Islet precursor cell (in vitro differentiated cells): ENCODE measurements at regions not wholly inside any gene's neighbourhood (a gene's known extent, or its start where the extent isn't known, plus 50 kb on each side); places are given as distances from the start of the nearest gene placed in this dataset.
"Not testable (repeated sequence)": the region's sequence is repeated elsewhere in the genome, so short reads cannot be mapped to it uniquely, and the experiment has no call there.

Source experiments
- DNase-seq: peaks from one replicate; pipeline ENCODE4 v3.0.0-alpha.2; 2018

DNA sequence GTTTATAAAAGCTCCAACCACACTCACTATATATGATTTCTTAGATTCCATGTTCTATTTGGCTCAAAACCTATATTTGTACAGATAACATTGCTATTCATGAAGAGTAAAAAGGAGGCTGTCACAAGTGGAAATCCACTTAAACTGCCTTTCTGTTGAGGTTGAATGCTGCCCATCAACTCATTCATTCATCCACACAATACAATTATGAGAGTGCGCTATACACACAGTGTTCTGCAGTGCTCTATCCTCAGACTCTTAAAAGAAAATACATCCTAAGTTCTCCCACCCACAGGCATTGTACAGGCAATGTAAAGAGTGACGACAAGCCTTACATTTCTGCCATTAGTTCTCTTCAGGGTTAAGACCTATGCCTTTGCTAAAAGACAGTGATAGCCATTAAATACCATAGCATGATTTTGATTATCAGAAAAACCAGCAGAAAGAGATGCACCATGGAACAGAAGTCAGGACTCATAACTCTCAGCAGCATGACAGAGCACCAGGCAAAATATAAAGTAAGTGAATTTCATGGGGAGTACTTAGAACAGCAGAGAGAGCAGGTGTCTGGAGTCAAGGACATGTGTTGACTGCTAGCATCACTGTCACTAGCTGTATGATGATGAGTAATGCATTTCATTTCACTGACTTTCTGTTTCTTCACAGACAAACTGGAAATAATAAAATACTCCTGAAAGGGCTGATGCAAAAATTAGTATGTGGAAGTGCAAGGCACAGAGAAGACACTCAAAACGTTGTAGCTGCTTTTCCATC is 218.0 kb downstream of the RBM26 start:
- DNase-seq, result no peak

DNA sequence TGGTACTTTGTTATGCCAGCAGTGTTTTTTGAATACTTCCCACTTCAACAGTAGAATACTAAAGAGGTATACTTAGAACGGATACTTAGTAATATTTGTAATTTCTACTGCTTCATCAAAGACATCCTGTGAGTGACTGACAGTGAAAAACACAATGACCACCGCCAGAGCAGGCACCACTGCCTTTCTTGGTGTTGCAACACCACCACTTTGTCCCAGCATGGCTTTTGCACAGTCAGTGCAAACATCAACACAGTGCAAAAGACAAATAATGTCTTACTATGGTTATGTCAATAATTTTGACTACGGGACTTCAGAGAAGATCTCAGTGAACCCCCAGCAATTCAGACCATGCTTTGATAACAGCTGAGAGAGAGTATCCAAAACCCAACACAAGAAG is 220.5 kb downstream of the RBM26 start:
- no peak for DNase-seq

DNA sequence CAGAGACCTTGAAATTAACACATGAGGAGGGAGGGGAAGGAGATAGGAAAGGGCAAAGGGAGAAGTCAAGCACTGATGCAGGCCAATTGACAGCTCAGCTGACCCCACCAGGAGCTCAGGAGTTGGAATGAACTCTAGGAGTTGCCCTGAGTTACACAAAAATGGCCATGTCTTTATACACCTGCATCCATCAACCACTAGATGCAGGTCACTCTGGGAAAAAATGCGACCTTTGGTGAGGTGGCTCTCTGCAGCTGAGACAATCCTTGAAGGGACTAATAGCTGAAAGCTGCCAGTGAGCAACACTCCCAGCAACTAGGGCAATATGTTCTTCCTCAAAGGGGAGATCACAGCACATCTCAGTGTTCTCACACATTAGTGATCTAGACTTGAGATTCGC is 222.8 kb downstream of the RBM26 start:
- no peak for DNase-seq

DNA sequence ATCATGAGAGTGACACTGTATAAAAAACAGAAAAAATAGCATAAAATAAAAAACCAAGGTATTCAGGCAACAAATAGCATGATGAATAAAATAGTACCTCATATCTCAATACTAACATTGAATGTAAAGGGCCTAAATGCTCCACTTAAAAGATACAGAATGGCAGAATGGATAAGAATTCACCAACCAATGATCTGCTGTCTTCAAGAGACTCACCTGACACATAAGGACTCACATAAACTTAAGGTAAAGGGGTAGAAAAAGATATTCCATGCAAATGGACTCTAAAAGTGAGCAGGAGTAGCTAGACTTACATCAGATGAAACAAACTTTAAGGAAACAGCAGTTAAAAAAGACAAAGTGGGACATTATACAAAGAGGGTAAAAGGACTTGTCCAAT is 232.4 kb downstream of the RBM26 start:
- DNase-seq, result not testable (repeated sequence)

DNA sequence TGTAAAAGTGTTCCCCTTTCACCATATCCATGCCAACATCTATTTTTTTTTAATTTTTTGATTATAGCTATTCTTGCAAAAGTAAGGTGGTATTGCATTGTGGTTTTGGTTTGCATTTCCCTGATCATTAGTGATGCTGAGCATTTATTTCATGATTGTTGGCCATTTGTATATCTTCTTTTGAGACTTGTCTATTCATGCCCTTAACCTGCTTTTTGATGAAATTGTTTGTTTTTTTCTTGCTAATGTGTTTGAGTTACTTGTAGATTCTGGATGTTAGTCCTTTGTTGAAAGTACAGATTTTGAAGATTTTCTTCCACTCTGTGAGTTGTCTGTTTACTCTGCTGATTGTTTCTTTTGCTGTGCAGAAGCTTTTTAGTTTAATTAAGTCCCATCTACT is 233.1 kb downstream of the RBM26 start:
- not testable (repeated sequence) for DNase-seq

DNA sequence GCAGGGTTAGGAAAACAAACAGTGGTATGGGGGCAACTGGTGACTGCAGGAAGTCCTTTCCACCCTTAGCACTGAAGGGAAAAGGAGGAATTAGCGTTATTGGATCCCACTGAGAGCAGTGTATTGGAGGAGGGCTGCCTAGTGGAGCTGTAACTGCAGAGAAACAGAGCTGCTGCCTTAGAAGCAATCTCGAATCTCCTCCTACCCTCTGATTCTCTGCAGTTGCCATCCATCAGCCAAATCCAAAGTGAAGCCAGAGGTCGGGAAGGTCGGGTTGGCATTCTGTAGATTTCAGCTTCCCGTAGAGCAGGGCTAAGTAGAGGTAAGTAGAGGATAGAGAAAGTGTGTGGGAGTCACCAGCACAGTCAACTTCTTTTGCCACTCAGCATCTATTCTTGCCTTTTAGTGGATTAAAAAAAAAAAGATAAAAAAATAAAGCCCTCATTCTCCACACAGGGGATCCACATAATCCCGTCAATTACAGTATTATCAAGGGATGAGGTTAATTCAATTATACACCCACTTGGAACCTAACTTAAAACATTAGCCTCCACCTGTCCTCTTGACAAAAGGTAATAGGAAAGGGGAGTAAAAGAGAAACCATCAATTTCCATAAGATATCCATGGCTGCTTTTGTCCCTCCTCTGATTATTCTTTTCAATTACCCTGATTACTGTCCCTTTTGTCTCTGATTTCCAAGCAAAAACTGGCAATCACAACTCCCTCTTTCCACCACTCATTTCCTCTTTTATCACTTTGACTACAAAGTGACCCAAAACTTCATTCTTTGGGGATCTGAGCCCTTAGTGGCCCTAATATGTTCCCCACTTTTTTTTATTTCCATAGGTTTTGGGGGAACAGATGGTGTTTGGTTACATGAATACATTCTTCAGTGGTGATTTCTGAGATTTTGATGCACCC is 234.7 kb downstream of the RBM26 start:
- DNase-seq, result no peak

DNA sequence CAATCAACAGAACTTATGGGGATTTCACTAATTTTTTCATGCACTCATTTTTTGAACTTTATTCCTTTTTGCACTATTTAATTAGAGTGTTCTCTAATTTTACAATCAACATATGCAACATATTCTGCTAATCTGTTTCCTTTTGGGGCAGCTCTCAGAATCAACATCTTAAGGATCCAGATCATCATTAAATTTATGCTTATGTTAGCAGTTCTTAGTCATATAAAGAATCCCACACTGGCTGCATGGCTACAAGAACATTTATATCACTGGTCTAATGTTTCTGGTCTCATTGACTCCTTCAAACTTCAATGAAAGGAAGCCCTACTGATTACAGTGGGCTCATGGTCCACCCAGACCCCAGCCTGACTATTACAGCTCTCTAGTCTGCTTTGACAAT is 245.2 kb downstream of the RBM26 start:
- DNase-seq, result no peak

DNA sequence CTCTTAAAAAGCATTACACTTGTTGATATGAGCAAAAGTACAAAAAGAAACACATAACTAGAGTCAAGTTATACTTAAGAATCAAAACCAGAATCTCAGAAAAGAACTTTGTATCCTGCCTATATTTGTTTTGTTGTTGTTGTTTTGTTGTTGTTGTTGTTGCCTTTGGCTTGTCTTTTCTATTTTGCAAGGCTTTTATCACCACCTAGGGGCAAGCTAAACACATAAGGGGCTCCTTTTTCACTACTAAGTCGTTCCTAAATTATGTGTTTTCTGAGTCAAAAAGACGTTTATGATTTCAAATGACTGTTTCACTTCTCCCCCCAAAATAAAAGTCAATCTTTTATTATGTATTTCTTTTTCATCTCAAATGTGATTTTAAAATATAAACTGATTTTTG is 250.2 kb downstream of the RBM26 start:
- no peak for DNase-seq

DNA sequence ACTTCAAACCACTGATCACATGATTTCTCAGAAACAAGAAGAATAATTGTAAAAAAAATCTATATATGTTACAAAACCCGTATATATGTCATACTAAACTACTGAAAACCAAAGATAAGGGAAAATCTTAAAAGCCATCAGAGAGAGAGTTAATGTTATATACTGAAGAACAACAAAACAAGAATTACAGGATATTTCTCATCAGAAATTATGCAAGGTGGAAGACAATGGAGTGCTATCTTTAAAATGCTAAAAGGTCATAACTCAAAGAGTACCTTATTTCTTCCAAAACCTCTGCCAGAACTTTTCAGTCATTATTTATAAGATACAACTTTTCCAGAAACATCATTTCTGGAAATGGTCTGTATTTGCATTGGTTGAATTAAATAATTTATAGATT is 256.8 kb downstream of the RBM26 start:
- DNase-seq, result no peak

DNA sequence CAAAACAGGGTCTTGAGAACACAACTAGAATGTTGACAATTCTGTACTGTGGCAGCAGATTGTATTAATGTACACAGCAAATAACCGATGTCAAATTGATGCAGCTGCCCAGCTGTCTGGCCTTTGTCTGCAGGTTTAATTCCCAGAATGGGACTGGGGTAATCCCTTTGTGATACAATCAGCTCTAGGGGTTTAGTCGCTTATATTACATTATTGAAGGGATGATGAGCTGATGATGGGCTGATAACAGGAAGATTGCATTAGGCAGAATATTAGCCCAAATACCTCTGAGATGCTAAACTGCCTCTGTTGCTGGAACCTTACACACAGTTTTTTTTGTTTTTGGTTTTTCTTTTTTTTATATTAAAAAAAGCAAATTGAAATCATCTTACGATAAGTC is 265.0 kb downstream of the RBM26 start:
- DNase-seq, result no peak

DNA sequence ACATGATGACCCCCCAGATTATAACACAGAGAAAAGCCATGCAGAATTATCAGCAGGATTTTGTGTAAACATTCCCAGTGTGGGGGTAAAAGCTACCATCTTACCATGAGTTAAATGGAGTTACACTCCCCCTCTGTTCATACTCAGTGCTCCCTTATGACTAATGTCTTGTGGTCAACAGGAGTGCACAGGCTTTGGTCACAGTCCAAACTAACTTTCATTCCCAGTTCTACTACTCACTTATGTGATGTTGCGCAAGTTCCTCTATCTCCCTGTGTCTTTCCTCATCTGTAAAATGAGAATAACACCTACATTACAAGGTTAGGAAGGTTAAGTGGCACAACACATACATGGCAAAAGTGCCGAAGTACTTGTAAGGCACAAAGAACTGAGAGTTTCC is 277.9 kb downstream of the RBM26 start:
- no peak for DNase-seq

DNA sequence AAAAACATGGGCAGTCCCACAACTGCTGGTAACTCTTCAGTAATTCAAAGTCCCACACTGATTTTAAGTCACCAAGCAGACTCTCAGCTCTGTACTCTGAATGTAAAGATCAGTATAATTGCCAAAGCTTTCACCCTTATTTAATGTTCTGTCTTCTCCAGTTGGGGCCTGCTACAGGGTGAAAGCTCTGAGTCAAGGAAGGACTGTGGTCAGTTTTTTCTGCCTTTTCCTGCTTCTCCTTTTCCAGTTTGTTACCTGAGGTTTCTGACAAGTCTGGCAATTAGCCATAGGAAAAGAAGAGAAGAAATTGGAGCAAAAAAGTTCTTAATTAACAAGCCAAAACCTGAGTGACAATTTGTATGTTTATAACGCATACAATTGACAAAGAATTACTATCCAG is 279.3 kb downstream of the RBM26 start:
- DNase-seq, result no peak

DNA sequence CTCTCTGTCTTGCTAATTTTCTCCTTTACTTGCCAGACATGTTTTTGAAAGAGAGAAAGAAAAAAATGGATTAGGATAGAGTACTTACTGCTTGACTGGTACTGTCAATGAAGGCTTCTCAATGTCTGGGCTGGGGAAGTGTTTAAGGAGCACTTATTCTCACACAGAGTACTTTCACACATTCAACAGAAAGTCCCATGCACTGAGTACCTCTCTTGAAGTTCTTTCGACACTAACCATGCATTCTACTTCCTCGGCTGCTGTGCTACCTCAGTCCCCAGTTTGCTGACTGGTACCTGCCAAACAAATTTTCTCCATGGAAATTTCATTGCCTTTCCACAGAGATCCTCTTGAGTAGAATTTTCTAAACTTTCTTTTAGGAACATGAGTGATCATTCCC is 281.9 kb downstream of the RBM26 start:
- no peak for DNase-seq

DNA sequence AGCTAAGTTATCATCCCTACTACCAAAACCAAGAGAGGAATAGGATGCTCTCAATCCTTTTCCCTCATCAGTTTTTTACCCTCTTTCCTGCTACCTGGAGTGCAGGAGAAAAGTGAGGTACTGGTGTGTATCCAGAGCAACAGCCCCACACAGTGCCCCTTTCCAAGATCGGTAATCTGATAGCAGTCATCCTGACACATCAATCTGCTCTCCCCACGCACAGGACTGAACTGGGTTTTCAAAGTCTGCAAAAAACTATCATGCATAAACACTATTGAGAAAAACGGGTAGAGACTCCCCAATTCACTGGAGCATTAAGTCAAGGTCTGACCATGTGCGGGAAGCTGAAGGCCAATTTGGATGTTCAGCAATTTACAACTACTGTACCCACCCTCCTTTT is 284.8 kb downstream of the RBM26 start:
- DNase-seq, result no peak

DNA sequence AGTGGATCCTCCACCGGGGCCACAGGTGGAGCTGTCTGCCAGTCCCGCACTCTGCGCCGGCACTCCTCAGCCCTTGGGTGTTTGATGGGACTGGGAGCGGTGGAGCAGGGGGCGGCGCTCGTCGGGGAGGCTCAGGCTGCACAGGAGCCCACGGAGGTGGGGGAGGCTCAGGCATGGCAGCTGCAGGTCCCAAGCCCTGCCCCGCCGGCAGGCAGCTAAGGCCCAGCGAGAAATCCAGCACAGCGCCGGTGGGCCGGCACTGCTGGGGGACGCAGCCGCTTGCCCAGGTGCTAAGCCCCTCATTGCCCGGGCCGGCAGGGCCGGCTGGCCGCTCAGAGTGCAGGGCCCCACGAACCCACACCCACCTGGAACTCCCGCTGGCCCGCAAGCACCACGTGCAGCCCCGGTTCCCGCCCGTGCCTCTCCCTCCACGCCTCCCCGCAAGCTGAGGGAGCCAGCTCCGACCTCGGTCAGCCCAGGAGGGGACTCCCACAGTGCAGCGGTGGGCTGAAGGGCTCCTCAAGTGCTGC is 286.4 kb downstream of the RBM26 start:
- DNase-seq, result no peak

DNA sequence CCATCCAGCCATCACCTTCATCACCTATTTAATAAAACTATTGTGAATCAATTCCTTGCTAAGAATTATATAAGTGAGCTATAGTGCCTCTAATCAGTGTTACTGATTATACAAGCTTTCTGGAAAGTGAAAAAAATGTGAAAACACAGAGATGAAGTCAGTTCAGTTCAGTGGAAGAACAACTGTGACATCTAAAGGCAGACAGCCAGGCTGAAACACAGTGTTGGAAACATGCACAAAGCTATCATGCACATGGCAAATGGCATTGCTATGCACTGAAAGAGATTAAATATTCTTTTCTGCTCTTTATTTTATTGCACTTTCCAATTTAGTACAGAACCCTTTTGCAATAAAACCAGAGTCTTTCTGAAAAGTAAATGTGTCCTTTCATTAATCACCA is 294.0 kb downstream of the RBM26 start:
- no peak for DNase-seq

DNA sequence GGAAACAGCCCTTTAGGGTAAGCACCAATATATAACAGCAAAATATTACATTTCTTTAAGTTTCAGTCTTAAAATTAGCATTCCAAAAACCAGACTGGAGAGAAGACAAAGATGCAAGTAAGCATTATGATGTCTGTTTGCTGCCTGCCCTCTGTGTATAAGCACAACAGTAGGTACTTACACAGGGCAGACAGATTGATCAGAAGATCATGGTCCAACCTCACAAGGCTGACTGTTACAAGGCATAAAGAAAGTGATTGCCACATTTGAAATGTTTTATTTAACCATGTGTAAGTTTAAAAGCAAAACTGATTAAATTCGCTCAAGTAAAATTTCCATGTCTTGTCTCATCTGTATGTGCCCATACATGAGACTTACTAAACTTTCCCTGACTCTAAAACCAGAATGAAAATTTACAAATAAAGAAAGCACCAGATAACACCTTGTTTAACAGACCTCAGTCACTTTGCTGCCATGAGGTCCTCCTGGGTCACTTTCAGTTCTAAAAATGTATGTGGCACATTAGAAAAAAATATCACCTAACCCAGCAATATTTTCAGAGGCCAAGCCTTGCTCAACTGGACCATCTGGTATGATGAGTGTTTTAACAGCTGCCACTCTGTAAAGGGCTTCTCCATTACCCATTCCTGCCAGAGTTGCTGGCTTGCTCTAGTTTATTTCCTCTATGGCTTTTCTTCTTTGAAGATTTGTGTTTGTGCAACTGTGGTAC is 297.0 kb downstream of the RBM26 start:
- DNase-seq, result no peak

DNA sequence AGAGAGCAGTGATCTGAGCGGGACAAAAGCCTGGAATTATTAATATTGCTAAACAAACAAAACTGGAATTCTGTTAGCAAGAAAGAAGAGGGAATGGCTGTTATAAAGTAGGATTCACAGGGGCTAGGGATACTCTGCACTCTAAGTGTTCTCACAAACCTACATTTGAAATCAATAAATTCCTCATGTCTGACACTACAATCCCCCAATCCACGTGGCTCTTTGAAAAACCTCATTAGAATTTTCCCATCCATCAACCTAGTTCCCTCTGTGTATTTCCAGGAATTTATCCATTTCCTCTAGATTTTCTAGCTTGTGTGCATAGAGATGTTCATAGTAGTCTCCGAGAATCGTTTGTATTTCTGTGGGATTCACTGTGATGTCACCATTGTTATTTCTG is 307.5 kb downstream of the RBM26 start:
- no peak for DNase-seq

DNA sequence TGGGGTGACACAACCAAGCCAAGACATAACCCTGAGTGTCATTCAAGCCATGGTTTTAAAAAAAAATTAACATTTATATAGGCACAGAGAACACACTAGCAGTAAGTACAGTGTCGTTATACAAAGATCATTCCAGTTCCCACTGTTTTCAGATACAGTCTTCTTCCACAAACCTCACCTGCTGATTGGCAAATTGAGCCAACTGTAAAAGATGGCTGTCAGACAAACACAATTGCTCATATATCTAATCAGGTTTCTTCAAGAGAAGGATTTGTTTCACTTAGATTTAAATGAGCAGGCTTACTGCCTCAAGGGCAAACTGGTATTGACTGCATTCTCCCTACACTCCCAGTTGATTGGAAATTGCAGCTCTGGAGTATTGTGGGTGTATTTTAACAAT is 308.9 kb downstream of the RBM26 start:
- no peak for DNase-seq

DNA sequence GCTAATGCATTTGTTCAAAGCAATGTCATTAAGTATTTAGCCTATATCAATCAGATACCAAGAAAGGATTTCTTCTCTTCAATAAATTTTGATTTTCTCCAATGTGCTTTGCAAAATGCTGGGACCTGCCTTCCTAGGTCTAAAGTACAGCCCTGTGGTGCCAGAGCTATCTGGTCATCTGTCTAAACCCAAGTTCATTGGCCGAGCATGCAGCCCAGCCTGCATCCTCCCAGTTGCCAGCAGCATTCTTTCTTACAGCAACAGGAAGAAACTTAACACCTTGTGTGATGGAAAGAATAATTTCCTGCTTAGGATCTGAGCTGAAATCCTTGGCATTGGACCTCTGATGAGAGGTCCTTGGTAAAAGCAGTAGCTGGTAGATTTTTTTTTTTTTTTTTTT is 310.0 kb downstream of the RBM26 start:
- no peak for DNase-seq

DNA sequence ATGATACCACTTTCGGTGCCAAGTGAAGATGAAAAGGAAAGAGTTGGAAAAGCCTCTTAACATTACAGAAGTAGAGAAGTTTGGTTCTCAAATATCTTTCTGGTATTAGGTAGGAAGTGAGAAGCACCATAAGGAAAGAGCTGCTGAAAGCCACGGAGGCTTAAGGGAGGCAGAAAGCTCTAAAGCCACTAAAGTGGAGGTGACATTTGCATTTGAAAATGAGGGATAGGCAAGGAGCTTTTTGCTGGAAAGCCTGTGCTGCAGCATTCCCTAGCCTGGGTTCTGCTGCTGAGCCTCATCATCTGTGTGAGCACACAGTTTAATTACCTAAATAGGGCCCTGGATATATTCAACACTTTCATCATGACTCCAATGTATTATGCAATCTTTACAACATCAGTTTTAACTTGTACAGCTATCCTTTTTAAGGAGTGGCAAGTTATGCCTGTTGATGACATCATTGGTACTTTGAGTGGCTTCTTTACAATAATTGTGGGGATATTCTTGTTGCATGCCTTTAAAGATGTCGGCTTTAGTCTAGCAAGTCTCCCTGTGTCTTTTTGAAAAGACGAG is 315.4 kb downstream of the RBM26 start:
- DNase-seq, result no peak

DNA sequence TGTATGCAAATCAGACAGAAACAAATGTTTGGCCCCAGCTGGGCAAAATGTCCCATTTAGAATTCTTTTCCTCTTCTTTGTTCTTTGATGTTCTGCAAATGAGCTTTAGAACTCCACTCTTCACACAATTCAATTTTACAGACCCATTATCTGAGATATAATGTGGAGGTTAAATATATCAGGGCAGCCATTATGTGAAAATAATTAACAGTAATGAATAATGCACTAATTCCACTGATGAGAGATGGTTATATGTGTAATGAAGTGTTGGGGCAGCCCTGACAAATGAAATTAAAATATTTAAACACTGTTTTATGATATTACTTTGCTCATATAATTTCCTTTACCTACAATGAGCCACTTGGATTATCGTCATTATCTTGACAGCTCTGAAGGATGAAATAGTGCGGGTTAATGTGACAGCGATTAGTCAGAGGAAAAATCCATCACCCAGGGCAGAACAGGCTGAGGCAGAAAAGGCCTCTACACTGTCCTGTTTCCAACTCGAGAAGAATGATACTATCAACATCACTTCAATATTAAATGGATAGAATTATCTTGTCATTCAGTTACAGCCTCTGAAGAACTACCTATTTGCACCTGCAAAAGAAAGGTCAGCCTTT is 321.1 kb downstream of the RBM26 start:
- DNase-seq, result no peak

DNA sequence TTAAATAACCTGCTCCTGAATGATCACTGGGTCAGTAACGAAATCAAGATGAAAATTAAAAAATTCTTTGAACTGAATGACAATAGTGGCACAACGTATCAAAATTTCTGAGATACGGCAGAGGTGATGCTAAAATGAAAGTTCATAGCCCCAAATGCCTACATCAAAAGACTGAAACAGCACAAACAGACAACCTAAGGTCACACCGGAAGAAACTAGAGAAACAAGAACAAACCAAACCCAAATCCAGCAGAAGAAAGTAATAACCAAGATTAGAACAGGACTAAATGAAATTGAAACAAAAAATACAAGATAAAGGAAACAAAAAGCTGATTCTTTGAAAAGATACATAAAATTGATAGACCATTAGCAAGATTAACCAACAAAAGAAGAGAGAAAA is 324.1 kb downstream of the RBM26 start:
- no peak for DNase-seq
